HG02943 (cell line): ENCODE measurements at regions not wholly inside any gene's neighbourhood (a gene's known extent, or its start where the extent isn't known, plus 50 kb on each side); places are given as distances from the start of the nearest gene placed in this dataset.

Experiments used
- ATAC-seq: cut with Tn5 transposase; IDR thresholded peaks from one replicate; pipeline ENCODE4 v1.9.1; 2021; ENCODE audit warnings: mild to moderate bottlenecking, low read depth, moderate library complexity; ENCODE audit not compliant: unreplicated experiment

- ATAC-seq, result no peak
Observed at GRCh38 chr20:10769700-10770099, 95.9 kb upstream of the JAG1 start.

GRCh38 chr20:10770753-10771152 lies 97.0 kb upstream of the JAG1 start:
- ATAC-seq, result no peak

- no peak for ATAC-seq
Observed at GRCh38 chr20:10771435-10772140, 97.8 kb upstream of the JAG1 start.

- no peak for ATAC-seq
Observed at GRCh38 chr20:10774357-10774943, 100.7 kb upstream of the JAG1 start.

- no peak for ATAC-seq
Observed at GRCh38 chr20:10777710-10778109, 103.9 kb upstream of the JAG1 start.

- no peak for ATAC-seq
Observed at GRCh38 chr20:10779911-10780310, 106.1 kb upstream of the JAG1 start.

- ATAC-seq, result no peak
Observed at GRCh38 chr20:10780901-10781300, 107.1 kb upstream of the JAG1 start.

- no peak for ATAC-seq
Observed at GRCh38 chr20:10781526-10781925, 107.7 kb upstream of the JAG1 start.

- ATAC-seq, result no peak
Observed at GRCh38 chr20:10783707-10784553, 110.1 kb upstream of the JAG1 start.

- ATAC-seq, result no peak
Observed at GRCh38 chr20:10784554-10785183, 110.9 kb upstream of the JAG1 start.

GRCh38 chr20:10786678-10787077 lies 112.9 kb upstream of the JAG1 start:
- no peak for ATAC-seq

- ATAC-seq, result no peak
Observed at GRCh38 chr20:10788055-10788454, 114.3 kb upstream of the JAG1 start.

- no peak for ATAC-seq
Observed at GRCh38 chr20:10788877-10789276, 115.1 kb upstream of the JAG1 start.

GRCh38 chr20:10789386-10789785 lies 115.6 kb upstream of the JAG1 start:
- ATAC-seq, result no peak

- no peak for ATAC-seq
Observed at GRCh38 chr20:10790013-10790412, 116.2 kb upstream of the JAG1 start.

- ATAC-seq, result no peak
Observed at GRCh38 chr20:10792291-10792690, 118.5 kb upstream of the JAG1 start.

GRCh38 chr20:10793766-10794165 lies 120.0 kb upstream of the JAG1 start:
- no peak for ATAC-seq

- no peak for ATAC-seq
Observed at GRCh38 chr20:10794765-10795164, 121.0 kb upstream of the JAG1 start.

- no peak for ATAC-seq
Observed at GRCh38 chr20:10795286-10796026, 121.7 kb upstream of the JAG1 start.

- ATAC-seq, result no peak
Observed at GRCh38 chr20:10798811-10799210, 125.0 kb upstream of the JAG1 start.
